ENCODE measurements at regions not wholly inside any gene's neighbourhood (a gene's known extent, or its start where the extent isn't known, plus 50 kb on each side); places are given as distances from the start of the nearest gene placed in this dataset.

- no peak for TF ChIP-seq CTCF (IDR thresholded peaks at IDR 0.05 in 2 of 3, conservative IDR thresholded peaks at IDR 0.05 in 1 of 3; ENCODE audit: borderline replicate concordance in 1 of 3, insufficient read depth in 1 of 3, low read depth in 2 of 3, low read length in 2 of 3)
- TF ChIP-seq POLR2AphosphoS5 (IDR thresholded peaks at IDR 0.05; ENCODE audit: low read depth, low read length), result no peak
Measured at GRCh38 chr7:131056007-131056406, 271.7 kb upstream of the MKLN1 start.
